H1 (cell line): ENCODE measurements at regions not wholly inside any gene's neighbourhood (a gene's known extent, or its start where the extent isn't known, plus 50 kb on each side); places are given as distances from the start of the nearest gene placed in this dataset.

Experiments used
- CTCF ChIA-PET: fragments of 300-600 bp; sonication (Branson Sonifier 250); formaldehyde crosslinking; loops from one replicate; lab custom pipeline; 2021; ENCODE audit not compliant: partially characterized antibody; lab: Charles Lee
- POLR2A ChIA-PET: fragments of 300-600 bp; sonication (Branson Sonifier 250); formaldehyde crosslinking; loops from one replicate; lab custom pipeline; 2021; ENCODE audit warnings: inconsistent platforms; ENCODE audit not compliant: partially characterized antibody; lab: Charles Lee
- DNase-seq, 2 experiments: peaks; one replicate each; pipeline versions ENCODE4 v3.0.0 to v3.0.0-alpha.2; 2010 to 2022; ENCODE audit warnings: low spot score in 2 of 2, low read depth in 1 of 2, mixed read lengths in 1 of 2
- FAIRE-seq: peaks from 2 replicates; lab custom pipeline; 2011; peaks lifted over from hg19 to GRCh38; lab: Jason Lieb, UNC
- H2AFZ ChIP-seq: 2 replicates; pipeline ENCODE4 v1.8.1; 2012; ENCODE audit warnings: low read length, inconsistent platforms
- H2AK5ac ChIP-seq: 2 replicates; pipeline ENCODE4 v1.6.1; 2013; ENCODE audit warnings: low read depth, low read length
- H2BK120ac ChIP-seq: replicated peaks from 2 replicates; pipeline ENCODE3; 2013; ENCODE audit warnings: low read depth, low read length, inconsistent platforms
- H2BK12ac ChIP-seq: 2 replicates; pipeline ENCODE4 v1.6.1; 2013; ENCODE audit warnings: low read depth, low read length
- H2BK15ac ChIP-seq: 2 replicates; pipeline ENCODE4 v1.6.1; 2013; ENCODE audit warnings: low read length
- H2BK20ac ChIP-seq: 2 replicates; pipeline ENCODE4 v1.6.1; 2013; ENCODE audit warnings: low read length
- H2BK5ac ChIP-seq: 2 replicates; pipeline ENCODE4 v1.6.1; 2013; ENCODE audit warnings: low read depth, low read length
- H3K14ac ChIP-seq: 2 replicates; pipeline ENCODE4 v1.6.1; 2013; ENCODE audit warnings: inconsistent platforms; ENCODE audit not compliant: insufficient read length
- H3K18ac ChIP-seq: 2 replicates; pipeline ENCODE4 v1.6.1; 2013; ENCODE audit warnings: low read length; ENCODE audit errors: extremely low read depth
- H3K23ac ChIP-seq: 2 replicates; pipeline ENCODE4 v1.6.1; 2013; ENCODE audit warnings: inconsistent platforms; ENCODE audit not compliant: insufficient read length
- H3K23me2 ChIP-seq: 2 replicates; pipeline ENCODE4 v1.6.1; 2013; ENCODE audit warnings: low read depth, low read length
- H3K27ac ChIP-seq: 2 replicates; pipeline ENCODE4 v1.6.1; 2011; ENCODE audit warnings: low read depth, low read length, inconsistent platforms
- H3K27me3 ChIP-seq, 4 experiments: replicated peaks in 1 of 4; 1 replicate in 1 of 4; 2 replicates in 3 of 4; pipeline versions ENCODE4 v1.6.1 to v1.8.1; 2011 to 2013; ENCODE audit warnings: low read length in 3 of 4, mild to moderate bottlenecking in 3 of 4, inconsistent platforms in 2 of 4, mixed read lengths in 2 of 4, moderate library complexity in 1 of 4; ENCODE audit not compliant: control insufficient read depth in 3 of 4, insufficient read depth in 3 of 4; ENCODE audit errors: extremely low read depth in 1 of 4
- H3K36me3 ChIP-seq, 4 experiments: 2 replicates each; pipeline versions ENCODE4 v1.6.1 to v1.8.1; 2011 to 2013; ENCODE audit warnings: mild to moderate bottlenecking in 4 of 4, low read length in 3 of 4, moderate library complexity in 2 of 4, control low read depth in 1 of 4, inconsistent platforms in 1 of 4; ENCODE audit not compliant: insufficient read depth in 4 of 4, control insufficient read depth in 2 of 4
- H3K4ac ChIP-seq: replicated peaks from 2 replicates; pipeline ENCODE3; 2013; ENCODE audit warnings: low read length, low read depth, mixed read lengths, inconsistent platforms; ENCODE audit not compliant: insufficient read length
- H3K4me1 ChIP-seq, 4 experiments: replicated peaks in 1 of 4; 1 replicate in 1 of 4; 2 replicates in 3 of 4; pipeline versions ENCODE4 v1.6.1 to v1.8.1; 2011 to 2013; ENCODE audit warnings: low read length in 3 of 4, inconsistent platforms in 2 of 4, mixed read lengths in 1 of 4; ENCODE audit not compliant: insufficient read depth in 4 of 4, control insufficient read depth in 3 of 4
- H3K4me2 ChIP-seq, 2 experiments: 2 replicates each; pipeline versions ENCODE4 v1.6.1 to v1.8.1; 2011 to 2013; ENCODE audit warnings: low read depth in 2 of 2, low read length in 2 of 2, control low read depth in 1 of 2, inconsistent platforms in 1 of 2, mild to moderate bottlenecking in 1 of 2; ENCODE audit not compliant: insufficient read depth in 1 of 2
- H3K4me3 ChIP-seq, 4 experiments: fragments of 200-600, 300-600 bp in 1 of 4; sonication (generic), shearing (Covaris generic), sonication (Bioruptor Twin) in 1 of 4; 2 replicates each; pipeline versions ENCODE4 v1.5.1 to v1.8.1; 2011 to 2016; ENCODE audit warnings: low read length in 4 of 4, low read depth in 3 of 4, control low read depth in 2 of 4, inconsistent platforms in 2 of 4, mild to moderate bottlenecking in 2 of 4, mixed read lengths in 1 of 4, moderate library complexity in 1 of 4; ENCODE audit not compliant: insufficient read depth in 2 of 4; ENCODE audit errors: extremely low read depth in 1 of 4
- H3K56ac ChIP-seq: replicated peaks from 2 replicates; pipeline ENCODE3; 2013; ENCODE audit warnings: low read depth, mild to moderate bottlenecking, mixed read lengths, low read length, inconsistent platforms; ENCODE audit not compliant: insufficient read length
- H3K79me1 ChIP-seq: 2 replicates; pipeline ENCODE4 v1.6.1; 2013; ENCODE audit warnings: low read depth, low read length, control low read depth
- H3K79me2 ChIP-seq, 2 experiments: 2 replicates each; pipeline versions ENCODE4 v1.6.1 to v1.8.1; 2012 to 2013; ENCODE audit warnings: low read length in 2 of 2, mild to moderate bottlenecking in 2 of 2, inconsistent platforms in 1 of 2; ENCODE audit not compliant: insufficient read depth in 2 of 2, control insufficient read depth in 1 of 2
- H3K9ac ChIP-seq, 4 experiments: replicated peaks in 1 of 4; 1 replicate in 1 of 4; 2 replicates in 3 of 4; pipeline versions ENCODE4 v1.6.1 to v1.8.1; 2011 to 2013; ENCODE audit warnings: low read depth in 3 of 4, low read length in 3 of 4, control low read depth in 2 of 4, mild to moderate bottlenecking in 2 of 4, moderate library complexity in 2 of 4, inconsistent platforms in 1 of 4; ENCODE audit errors: extremely low read depth in 1 of 4
- H3K9me3 ChIP-seq, 2 experiments: 2 replicates each; pipeline versions ENCODE4 v1.6.1 to v1.8.1; 2012 to 2013; ENCODE audit warnings: mild to moderate bottlenecking in 2 of 2, moderate library complexity in 2 of 2, control low read depth in 1 of 2, inconsistent platforms in 1 of 2, low read depth in 1 of 2, low read length in 1 of 2, mixed read lengths in 1 of 2; ENCODE audit not compliant: insufficient read depth in 2 of 2
- H4K20me1 ChIP-seq, 2 experiments: replicated peaks in 1 of 2; 2 replicates each; pipeline versions ENCODE3 to v1.8.1; 2011 to 2013; ENCODE audit warnings: inconsistent platforms in 2 of 2, low read length in 2 of 2, mild to moderate bottlenecking in 1 of 2; ENCODE audit not compliant: insufficient read depth in 2 of 2, control insufficient read depth in 1 of 2
- H4K5ac ChIP-seq: 2 replicates; pipeline ENCODE4 v1.6.1; 2013; ENCODE audit warnings: low read length, low read depth, mixed read lengths, inconsistent platforms; ENCODE audit not compliant: insufficient read length
- H4K8ac ChIP-seq: 2 replicates; pipeline ENCODE4 v1.8.0; 2013; ENCODE audit warnings: mild to moderate bottlenecking, moderate library complexity, low read length, inconsistent platforms; ENCODE audit not compliant: insufficient read depth; ENCODE audit errors: extremely low read depth
- H4K91ac ChIP-seq: replicated peaks from 2 replicates; pipeline ENCODE3; 2013; ENCODE audit warnings: low read length, mixed read lengths, inconsistent platforms; ENCODE audit not compliant: insufficient read length
- ATF2 ChIP-seq: IDR thresholded peaks from 2 replicates; pipeline ENCODE4 v1.6.1; 2012; ENCODE audit warnings: low read length, inconsistent platforms
- CREB1 ChIP-seq: IDR thresholded peaks from 2 replicates; pipeline ENCODE4 v1.6.1; 2012; ENCODE audit warnings: inconsistent platforms
- E2F6 ChIP-seq: IDR thresholded peaks from 2 replicates; pipeline ENCODE4 v1.6.1; 2012; ENCODE audit warnings: inconsistent platforms
- EGR1 ChIP-seq: IDR thresholded peaks from 2 replicates; pipeline ENCODE4 v1.6.1; 2011; ENCODE audit warnings: low read depth, low read length, borderline replicate concordance
- EP300 ChIP-seq, 2 experiments: IDR thresholded peaks; 1 replicate in 1 of 2; 2 replicates in 1 of 2; pipeline ENCODE4 v1.6.1; 2011 to 2012; ENCODE audit warnings: low read depth in 2 of 2, low read length in 2 of 2, mild to moderate bottlenecking in 2 of 2, borderline replicate concordance in 1 of 2, inconsistent platforms in 1 of 2, moderate library complexity in 1 of 2
- GABPA ChIP-seq: IDR thresholded peaks from 2 replicates; pipeline ENCODE4 v1.6.1; 2011; ENCODE audit warnings: mild to moderate bottlenecking, low read length, moderate library complexity, borderline replicate concordance; ENCODE audit not compliant: insufficient read depth
- GTF2F1 ChIP-seq: IDR thresholded peaks from 2 replicates; pipeline ENCODE4 v1.6.1; 2012; ENCODE audit warnings: low read depth, low read length, improper control_type of control experiment, borderline replicate concordance
- HDAC6 ChIP-seq: IDR thresholded peaks from one replicate; pipeline ENCODE4 v1.7.1; 2012; ENCODE audit warnings: low read depth, mild to moderate bottlenecking, inconsistent platforms, low read length, moderate library complexity
- KDM1A ChIP-seq: fragments of 200-600, 300-600 bp; sonication (generic); IDR thresholded peaks from 2 replicates; pipeline ENCODE4 v1.7.1; 2016; ENCODE audit warnings: mild to moderate bottlenecking, low read length, borderline replicate concordance
- KDM4A ChIP-seq: IDR thresholded peaks from one replicate; pipeline ENCODE4 v1.7.1; 2012; ENCODE audit warnings: low read depth, mild to moderate bottlenecking, moderate library complexity, low read length, inconsistent platforms; ENCODE audit not compliant: severe bottlenecking
- TCF12 ChIP-seq: IDR thresholded peaks from 2 replicates; pipeline ENCODE4 v1.6.1; 2011; ENCODE audit warnings: low read depth, mild to moderate bottlenecking, low read length
- TF ChIP-seq, protein P1 (sequence below): IDR thresholded peaks from 2 replicates; pipeline ENCODE4 v1.6.1; 2011; ENCODE audit warnings: low read length, improper control_type of control experiment

GRCh38 chr4:179182741-179183140 is 1740.5 kb upstream of the AGA start:
- no peaks in the 10 kb centered on the region for H3K23me2 ChIP-seq
- no peak overlapping the region for H3K9ac ChIP-seq
- peaks cover 0 to 12% of the 10 kb centered on the region in 2 experiments; a peak in 2 of 4 replicates for H3K79me2 ChIP-seq
- no peak overlapping the region for H2BK20ac ChIP-seq
- H3K4me1 ChIP-seq, result no peaks in the 10 kb centered on the region
- no peak overlapping the region for H3K56ac ChIP-seq
- POLR2A ChIA-PET, result no interaction called here
- no peak overlapping the region for H4K91ac ChIP-seq
- CTCF ChIA-PET, result no interaction called here
- H4K5ac ChIP-seq, result no peak overlapping the region
- no peak overlapping the region for H2BK15ac ChIP-seq
- no peak overlapping the region for H3K18ac ChIP-seq
- no peak overlapping the region for H4K8ac ChIP-seq
- DNase-seq, result no peak
- no peaks in the 10 kb centered on the region; the same call in 1 of the 2 replicates for H3K79me1 ChIP-seq
- no peak overlapping the region for H3K27ac ChIP-seq
- no peak overlapping the region for H3K4me3 ChIP-seq
- FAIRE-seq, result no peak
- H2AFZ ChIP-seq, result no peak overlapping the region
- H2BK12ac ChIP-seq, result no peak overlapping the region
- no peak overlapping the region for H3K23ac ChIP-seq
- H2AK5ac ChIP-seq, result no peak overlapping the region
- no peaks in the 10 kb centered on the region for H4K20me1 ChIP-seq
- H3K36me3 ChIP-seq, result peaks cover 0 to 6% (median 0%) of the 10 kb centered on the region in 4 experiments; a peak in 2 of 8 replicates
- H3K27me3 ChIP-seq, result no peaks in the 10 kb centered on the region
- H2BK120ac ChIP-seq, result no peak overlapping the region
- H3K9me3 ChIP-seq, result peaks cover 0 to 2% of the 10 kb centered on the region in 2 experiments; a peak in 1 of 4 replicates
- H3K4ac ChIP-seq, result no peak overlapping the region
- no peak overlapping the region for H2BK5ac ChIP-seq
- no peak overlapping the region for H3K14ac ChIP-seq
- H3K4me2 ChIP-seq, result no peak overlapping the region
- TF ChIP-seq TCF12, result no peak
- TF ChIP-seq, protein P1, sequence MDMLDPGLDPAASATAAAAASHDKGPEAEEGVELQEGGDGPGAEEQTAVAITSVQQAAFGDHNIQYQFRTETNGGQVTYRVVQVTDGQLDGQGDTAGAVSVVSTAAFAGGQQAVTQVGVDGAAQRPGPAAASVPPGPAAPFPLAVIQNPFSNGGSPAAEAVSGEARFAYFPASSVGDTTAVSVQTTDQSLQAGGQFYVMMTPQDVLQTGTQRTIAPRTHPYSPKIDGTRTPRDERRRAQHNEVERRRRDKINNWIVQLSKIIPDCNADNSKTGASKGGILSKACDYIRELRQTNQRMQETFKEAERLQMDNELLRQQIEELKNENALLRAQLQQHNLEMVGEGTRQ, result no peak
- no peak for TF ChIP-seq KDM4A
- TF ChIP-seq HDAC6, result no peak
- no peak for TF ChIP-seq EP300 (IDR thresholded peaks at IDR 0.05; ENCODE audit: borderline replicate concordance in 1 of 2, low read depth in 2 of 2, low read length in 2 of 2)
- TF ChIP-seq GTF2F1, result no peak
- TF ChIP-seq E2F6, result no peak
- TF ChIP-seq GABPA, result no peak
- no peak for TF ChIP-seq CREB1
- no peak for TF ChIP-seq KDM1A
- no peak for TF ChIP-seq EGR1
- no peak for TF ChIP-seq ATF2
